Activated T-helper 2 cell treated with anti-CD3 and anti-CD28 coated beads, Interferon-gamma antibody, Interleukin-2, Interleukin-4, amounts not matched to agents 10 μg/mL and 5 μg/mL and 100 μg/mL, durations not matched to agents 14 hours and 24 hours and 36 hours (primary cell): ENCODE measurements at regions not wholly inside any gene's neighbourhood (a gene's known extent, or its start where the extent isn't known, plus 50 kb on each side); places are given as distances from the start of the nearest gene placed in this dataset.
"Not testable (repeated sequence)": the region's sequence is repeated elsewhere in the genome, so short reads cannot be mapped to it uniquely, and the experiment has no call there.

ENCODE experiments used
- DNase-seq: peaks from one replicate; pipeline ENCODE4 v3.0.0; 2021; ENCODE audit warnings: low spot score
- H3K27ac Mint-ChIP-seq: one replicate; pipeline ENCODE4 v1.8.0; 2021; ENCODE audit warnings: mixed read lengths
- H3K27me3 Mint-ChIP-seq: one replicate; pipeline ENCODE4 v1.8.0; 2021; ENCODE audit warnings: low read depth, mixed read lengths
- H3K36me3 Mint-ChIP-seq: one replicate; pipeline ENCODE4 v1.8.0; 2021; ENCODE audit warnings: low read depth, mixed read lengths
- H3K4me1 Mint-ChIP-seq: one replicate; pipeline ENCODE4 v1.8.0; 2021; ENCODE audit warnings: low read depth, mixed read lengths
- H3K4me3 Mint-ChIP-seq: one replicate; pipeline ENCODE4 v1.8.0; 2021; ENCODE audit warnings: low read depth, mild to moderate bottlenecking, moderate library complexity, mixed read lengths
- H3K9me3 Mint-ChIP-seq: one replicate; pipeline ENCODE4 v1.8.0; 2021; ENCODE audit warnings: mixed read lengths
- intact Hi-C: fragments of 100-400 bp; cut with micrococcal nuclease; formaldehyde crosslinking; loops from one replicate; pipeline ENCODE4 v1.15.1; 2023

GRCh38 chr16:29606669-29607427, 56.2 kb upstream of the SPN start:
- H3K27me3 Mint-ChIP-seq, H3K9me3 Mint-ChIP-seq, DNase-seq, intact Hi-C loops, H3K4me3 Mint-ChIP-seq, H3K27ac Mint-ChIP-seq: not testable (repeated sequence)
- Mint-ChIP-seq H3K36me3 (peaks cover 55% of the 10 kb centered on the region), H3K4me1 (peaks cover 39% of the 10 kb centered on the region)

- intact Hi-C loops, H3K4me3 Mint-ChIP-seq, H3K9me3 Mint-ChIP-seq, H3K27me3 Mint-ChIP-seq, H3K27ac Mint-ChIP-seq, DNase-seq: not testable (repeated sequence)
- H3K4me1 Mint-ChIP-seq: peaks cover 33% of the 10 kb centered on the region
- peaks cover 59% of the 10 kb centered on the region for H3K36me3 Mint-ChIP-seq
These were observed 55.6 kb upstream of the SPN start for GRCh38 chr16:29607428-29607823.

- intact Hi-C loops: loop anchor here (5.0 kb wide), 1 partner anchor 50 kb away; the partner anchor contains the start of gene SPN
- Mint-ChIP-seq H3K4me3 (peak overlapping the region; percentile 95), H3K4me1 (peaks cover 17% of the 10 kb centered on the region), H3K27ac (peak overlapping the region; percentile 99), H3K36me3 (peaks cover 33% of the 10 kb centered on the region)
- H3K9me3 Mint-ChIP-seq, H3K27me3 Mint-ChIP-seq, DNase-seq: not testable (repeated sequence)
These were observed 50.4 kb upstream of the SPN start for GRCh38 chr16:29612381-29613306.
